HG03135 (cell line): ENCODE measurements at regions not wholly inside any gene's neighbourhood (a gene's known extent, or its start where the extent isn't known, plus 50 kb on each side); places are given as distances from the start of the nearest gene placed in this dataset.

Source experiments
- ATAC-seq: cut with Tn5 transposase; IDR thresholded peaks from one replicate; pipeline ENCODE4 v1.9.1; 2021; ENCODE audit warnings: mild to moderate bottlenecking, moderate library complexity; ENCODE audit not compliant: unreplicated experiment

DNA sequence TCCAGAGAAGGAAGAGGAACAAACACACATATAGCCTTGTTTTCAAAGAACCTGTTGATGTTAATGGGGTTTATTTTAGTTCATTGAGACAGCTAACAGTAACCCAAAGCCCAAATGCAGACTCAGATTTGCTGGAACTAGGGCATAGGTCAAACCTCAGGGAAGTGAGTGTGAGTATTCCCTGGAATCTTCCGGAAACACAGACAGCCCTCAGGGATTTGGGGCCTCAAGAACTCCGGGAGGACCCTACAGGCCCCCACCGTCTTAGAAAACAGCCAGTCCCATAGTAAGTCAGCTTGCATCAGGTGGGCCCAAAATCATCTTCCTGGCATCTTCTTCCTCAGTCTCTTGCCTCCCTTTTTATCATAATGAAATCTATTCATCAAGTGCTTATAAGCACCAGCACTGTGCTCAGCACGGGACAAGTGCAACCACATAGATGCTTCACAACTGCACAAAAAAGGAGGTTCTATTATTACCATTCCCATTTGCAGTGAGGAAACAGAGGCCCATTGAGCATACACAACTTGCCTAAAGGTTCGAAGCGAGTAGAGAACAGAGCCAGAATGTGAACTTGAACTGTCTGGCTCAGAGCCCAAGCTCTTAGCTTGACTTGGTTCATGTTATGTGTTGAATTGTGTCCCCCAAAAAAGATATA is 50.2 kb upstream of the BCL11A start:
- no peak for ATAC-seq

DNA sequence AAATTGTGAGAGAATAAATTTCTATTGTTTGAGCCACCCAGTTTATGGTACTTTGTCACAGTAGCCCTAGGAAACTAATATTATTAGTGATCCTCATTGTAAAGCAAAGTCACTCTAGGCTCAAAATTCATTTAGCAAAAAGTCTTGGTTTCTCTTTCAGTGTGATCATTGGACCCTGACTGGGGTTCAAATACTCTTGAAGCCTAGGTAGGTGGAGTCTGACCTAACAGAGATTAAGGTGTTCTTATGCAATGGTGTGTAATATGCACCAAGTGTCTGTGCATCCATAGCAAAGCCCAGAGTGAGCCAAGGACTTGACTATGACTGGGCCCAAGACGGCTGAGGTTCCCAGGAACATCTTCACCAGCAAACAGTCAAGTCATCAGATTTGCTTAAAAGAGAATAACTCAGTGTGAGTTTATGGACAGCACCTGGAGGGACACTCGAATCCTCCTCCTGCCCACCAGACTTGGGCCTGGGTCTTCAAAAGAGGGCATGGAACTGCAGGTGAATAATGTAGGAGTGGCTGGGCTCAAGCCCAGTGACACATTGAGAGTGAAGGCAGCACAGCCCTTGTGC is 51.1 kb upstream of the BCL11A start:
- no peak for ATAC-seq

DNA sequence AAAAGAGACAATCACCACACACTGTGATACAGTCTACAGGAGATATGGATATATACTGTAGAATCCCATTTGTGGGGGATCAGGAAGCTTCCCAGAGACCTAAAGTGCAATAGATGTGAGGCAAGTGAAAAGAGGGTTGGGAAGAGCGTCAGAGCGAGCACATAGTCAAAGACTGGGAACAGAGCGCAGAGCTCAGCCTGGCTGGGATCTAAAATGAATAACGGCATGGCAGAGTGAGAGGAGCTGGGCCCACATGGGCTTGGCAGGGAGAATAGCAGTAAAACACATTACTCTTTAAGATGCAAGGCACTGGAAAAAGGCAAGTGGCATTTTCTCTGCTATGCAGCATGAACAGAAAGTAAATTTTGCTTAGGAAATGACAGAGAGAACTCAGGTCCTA is 52.4 kb upstream of the BCL11A start:
- ATAC-seq = no peak

DNA sequence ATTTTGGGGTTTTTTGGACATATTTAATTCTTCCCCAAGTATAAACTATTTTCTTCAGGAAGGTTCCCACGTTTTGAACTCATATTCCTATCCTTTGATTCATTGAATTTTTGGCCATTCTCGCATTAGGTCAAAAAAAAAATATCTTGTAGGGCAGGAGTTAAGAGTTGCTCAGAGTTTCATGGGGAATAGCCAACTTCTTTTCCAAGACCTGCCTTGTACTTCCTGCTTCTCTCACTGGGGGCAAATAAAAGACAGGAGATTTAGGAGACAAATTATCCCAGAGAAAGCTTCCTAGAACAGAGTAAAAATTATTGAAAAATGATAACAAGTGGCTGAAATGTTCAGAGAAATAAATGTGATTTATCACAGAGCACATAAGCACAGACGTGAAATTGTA is 55.2 kb upstream of the BCL11A start:
- no peak for ATAC-seq

DNA sequence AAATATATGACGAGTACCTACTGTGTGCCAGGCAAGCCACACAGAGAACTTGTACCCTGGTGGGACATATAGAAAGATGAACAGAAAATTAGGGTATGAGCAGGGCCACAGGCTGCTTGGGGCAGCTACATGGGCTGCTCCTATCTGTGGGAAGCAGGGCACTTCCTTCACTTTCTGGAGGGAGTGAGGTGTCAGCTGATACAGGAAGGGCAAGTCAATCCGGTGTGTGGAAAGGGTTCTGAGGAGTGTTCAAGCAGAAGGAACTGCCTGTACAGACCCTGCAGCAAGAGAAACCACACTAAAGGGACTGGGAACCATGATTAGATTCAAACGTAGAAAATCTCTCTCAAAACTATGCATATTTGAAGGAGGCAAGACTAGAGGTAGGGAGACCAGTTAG is 58.6 kb upstream of the BCL11A start:
- no peak for ATAC-seq

DNA sequence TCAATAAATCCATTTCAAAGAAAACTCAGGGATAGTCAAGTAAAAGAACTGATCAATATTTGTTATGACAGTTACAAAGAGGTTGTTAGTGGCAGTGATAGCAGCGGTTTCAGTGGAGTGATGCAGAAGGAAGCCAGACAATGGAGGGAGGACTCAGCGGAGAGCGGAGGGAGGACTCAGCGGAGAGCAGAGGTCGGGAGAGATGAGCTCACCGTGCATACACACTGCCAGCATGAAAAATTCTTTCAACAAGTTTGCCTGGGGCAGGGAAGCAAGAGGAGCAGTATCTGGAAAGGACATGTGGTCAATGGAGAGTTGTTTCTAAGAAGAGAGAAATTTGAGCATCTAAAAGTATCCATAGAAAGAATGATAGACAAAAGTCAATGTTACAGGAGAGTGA is 60.9 kb upstream of the BCL11A start:
- ATAC-seq = no peak

DNA sequence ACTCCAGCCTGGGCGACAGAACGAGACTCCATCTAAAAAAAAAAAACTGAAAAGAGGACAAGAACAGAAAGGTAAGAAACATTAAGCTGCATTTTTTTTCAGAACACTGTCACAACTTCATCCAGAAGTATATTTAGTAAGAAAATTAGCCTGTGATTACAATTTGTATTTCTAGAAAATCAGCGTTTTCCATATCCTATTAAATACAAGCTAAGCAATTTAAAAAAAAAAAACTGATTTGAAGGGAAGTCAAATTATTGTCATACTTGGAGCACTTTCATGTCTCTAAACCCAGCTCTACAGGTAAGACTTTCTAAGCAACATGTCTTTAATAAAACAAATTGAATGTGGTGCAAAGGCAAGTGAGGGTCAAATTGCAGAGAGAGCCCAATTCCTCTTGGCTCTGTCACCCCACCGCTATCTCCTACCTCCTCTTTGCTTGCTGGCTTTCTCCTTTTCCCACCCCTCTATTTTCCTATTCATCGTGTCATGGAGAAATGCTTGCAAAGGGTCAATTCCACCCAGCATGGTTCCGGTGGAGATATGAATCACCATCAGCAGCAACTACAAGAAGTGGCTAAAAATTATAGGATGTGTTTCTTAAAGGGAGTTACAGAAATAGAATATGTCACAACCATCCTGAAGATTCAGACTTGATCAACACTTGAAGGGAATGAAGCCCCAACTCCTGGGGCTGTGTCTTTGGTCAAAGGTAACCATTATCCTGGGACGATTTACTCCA is 68.4 kb upstream of the BCL11A start:
- no peak for ATAC-seq

DNA sequence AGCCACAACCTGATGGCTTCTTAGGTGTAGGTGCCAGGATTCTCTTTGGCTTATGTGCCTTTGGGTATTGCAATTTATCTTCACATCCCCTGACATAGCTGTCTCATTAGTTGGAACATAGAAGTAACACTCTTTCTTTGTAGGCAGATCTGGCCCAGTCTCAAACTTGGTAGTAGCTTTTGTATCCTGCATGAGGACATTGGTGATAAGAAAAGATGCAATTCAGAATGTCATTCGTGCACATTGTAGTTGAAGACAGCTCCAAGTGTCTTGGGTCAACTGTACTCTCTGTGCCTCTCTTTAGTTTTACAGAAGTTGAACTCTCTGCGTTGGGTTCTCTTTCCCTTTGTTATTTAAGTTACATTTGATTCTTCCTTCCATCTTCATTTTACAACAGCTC is 69.6 kb upstream of the BCL11A start:
- no peak for ATAC-seq

DNA sequence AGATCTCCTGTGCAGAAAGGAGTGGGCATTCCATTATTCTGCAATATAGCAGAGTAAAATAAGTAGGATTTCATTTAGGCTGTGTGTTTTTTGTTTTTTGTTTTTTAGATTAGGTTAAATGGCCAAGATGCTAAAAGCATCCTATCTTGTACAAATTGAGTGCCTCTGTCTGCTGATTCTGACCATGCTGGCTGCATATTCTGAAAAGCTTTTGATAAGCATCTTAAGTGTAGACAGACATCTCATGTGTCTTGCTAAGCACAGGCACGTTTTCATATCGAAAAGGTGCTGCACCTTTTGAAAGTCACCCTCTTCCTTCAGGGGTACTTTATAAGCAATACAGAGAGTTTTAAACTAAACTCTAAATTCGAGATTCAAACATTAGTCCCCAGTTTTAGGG is 74.0 kb upstream of the BCL11A start:
- no peak for ATAC-seq

DNA sequence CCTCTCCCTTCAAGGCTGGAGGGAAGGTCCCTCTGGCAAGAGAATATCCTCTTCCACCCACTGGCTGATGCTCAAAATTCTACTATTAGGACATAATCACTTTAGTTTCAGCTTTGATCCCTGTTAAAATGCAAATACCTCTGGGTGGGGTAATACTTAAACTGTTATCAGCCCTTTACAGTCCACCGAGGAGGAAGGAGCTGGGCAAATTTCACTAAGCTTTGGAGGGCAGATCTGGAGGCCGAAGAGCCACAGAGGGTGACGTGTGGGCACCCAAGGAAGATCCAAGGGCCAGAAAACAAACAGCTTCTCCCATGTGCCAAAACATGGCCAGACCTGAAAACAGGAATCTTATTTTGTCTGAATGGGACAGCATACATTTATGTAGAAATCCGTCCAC is 74.6 kb upstream of the BCL11A start:
- no peak for ATAC-seq

DNA sequence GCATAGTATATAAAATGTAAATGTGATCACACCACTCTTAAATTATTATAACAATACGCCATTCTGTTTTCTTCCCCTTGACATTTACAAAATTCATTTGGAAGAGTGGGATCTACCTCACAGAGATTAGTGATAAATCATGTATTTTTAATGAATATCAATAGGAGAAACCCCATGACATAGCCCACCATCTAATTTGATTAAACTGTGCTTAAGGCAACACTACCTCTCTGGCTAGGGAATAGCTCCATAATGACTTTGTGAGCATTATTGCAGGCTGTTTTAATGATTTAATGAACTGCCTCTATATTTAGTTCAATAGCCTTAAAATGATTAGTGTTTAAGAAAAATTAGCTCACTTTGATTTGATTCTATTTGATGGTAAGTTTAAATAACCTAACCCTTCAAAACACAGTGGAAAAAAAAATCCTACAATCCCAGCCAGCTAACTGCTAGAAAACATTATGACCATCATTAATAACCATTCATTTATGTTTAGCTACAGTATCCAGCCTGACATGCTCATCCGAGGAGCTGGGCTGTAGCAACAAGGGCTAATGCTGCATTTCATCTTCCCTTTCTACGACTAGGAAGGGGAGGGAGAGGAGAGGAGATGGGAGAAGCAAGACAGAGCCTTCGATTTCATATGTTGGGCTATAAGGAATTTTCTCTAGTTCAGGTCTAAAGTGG is 75.3 kb upstream of the BCL11A start:
- ATAC-seq = no peak

DNA sequence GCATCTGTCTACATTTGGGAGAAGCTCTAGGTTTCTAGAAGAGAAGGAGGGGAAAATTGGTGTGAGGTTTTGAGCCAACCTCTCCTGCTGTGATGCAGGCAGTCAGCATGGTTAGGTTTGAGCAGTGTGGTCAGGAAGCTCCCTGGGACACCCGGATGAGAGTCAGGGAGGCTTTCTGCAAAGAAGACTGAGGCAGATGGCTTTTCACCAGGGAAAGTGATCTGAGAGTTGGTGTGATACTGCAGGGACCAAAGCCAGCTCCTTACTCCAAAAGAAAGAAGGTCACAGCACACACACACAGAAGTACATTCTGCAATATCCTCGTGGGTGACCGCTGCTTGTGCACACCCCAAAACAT is 75.8 kb upstream of the BCL11A start:
- ATAC-seq = no peak

DNA sequence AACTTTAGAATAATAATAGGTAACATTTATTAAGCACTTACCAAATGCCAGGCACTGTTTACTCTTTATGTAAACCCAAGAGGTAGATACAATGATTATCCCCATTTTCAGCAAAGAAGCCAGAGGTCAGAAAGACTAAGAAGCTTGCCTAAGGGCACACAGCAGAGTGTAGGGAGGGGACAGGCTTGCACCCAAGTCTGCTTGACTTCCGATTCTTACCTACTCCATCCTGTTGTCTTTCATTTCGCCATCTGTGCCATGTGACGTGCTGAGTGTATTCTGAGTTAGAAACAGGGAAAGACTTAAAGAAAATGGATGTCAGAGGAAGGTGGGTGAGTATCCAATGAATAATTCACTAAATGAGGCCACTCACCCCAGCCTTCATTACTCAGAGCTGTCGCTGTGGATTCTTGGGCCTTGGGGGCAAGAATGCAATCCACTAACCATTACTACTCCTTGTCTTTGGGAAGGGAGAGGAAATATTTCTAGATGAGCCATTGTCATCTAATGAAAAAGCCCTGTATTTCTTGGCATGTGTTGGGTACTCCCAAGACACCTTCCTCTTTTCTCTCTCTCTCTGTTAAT is 76.4 kb upstream of the BCL11A start:
- ATAC-seq = no peak

DNA sequence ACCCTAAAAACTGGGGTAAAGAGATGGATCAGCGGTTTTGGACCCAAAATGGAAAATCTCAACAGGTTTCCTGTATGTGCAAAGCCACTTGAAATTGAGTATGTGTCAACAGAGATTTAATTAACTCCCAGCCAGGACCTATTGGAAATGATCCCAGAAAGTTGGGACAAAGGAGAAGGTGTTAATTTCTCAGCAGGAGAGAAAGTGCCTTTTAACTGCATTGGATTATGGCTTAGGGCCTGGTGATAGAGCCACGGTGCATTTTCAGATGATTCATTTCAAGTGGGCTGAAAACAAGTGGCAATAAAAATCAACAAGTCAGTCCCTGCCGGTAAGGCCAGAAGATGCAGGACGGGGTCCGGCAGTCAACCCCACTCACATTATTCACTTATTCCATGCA is 80.2 kb upstream of the BCL11A start:
- ATAC-seq = no peak

DNA sequence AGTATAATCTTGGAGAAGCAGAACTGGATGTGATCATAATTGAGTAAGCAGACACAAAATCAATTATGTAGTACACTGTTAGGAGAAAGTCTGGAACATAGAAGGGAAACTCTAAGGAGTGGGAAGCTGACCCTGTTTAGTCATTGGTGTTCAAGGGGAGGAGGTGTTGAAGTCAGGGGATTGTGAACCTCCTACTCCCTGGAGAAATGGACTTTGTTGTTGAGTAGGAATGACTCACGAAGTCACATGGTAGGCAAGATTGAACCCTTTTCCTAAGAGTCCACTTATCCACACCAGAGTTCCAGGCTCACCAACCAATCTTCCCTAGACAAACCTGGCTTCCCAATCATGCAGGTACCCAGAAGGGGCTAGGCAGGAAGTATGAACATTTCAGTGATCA is 81.0 kb upstream of the BCL11A start:
- ATAC-seq = no peak

DNA sequence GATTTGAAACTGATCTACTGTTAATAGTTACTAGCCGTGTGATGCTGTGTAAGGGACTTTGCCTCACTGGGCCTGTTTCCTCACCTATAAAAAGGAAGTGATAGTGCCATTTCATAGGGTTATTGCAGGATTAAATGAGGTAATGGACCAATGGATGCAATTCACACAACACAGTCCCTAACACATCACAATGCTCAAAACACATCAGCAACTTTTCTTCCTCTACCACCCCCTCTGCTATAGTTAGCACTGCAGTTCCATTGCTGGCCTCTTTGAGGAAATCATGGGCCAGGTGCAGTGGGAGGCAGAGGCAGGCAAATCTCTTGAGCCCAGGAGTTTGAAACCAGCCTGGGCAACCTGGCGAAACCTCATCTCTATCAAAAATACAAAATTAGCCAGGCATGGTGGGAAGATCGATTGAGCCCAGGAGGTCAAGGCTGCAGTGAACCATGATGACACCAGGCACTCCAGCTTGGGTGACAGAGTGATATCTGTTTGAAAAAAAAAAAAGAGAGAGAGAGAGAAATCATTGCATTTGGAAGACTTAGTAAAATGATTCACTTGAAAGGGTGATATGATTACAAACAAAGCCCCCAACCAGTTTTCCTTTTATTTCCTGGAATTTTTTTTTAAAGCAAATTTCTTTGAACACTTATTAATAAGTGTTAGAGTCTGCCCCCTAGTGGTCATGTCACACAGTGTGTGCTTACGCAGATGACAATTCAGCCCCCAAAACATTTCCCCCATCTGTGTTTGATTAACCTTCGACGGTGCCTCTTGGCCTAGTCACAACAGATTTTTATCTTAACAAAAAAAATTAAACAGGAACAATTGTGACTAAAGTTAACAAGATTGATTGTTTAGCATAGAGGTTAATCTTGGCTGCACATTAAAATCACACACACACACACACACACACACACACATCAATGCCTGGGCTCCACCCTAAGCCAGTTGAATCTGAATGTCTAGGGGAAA is 88.6 kb upstream of the BCL11A start:
- no peak for ATAC-seq

DNA sequence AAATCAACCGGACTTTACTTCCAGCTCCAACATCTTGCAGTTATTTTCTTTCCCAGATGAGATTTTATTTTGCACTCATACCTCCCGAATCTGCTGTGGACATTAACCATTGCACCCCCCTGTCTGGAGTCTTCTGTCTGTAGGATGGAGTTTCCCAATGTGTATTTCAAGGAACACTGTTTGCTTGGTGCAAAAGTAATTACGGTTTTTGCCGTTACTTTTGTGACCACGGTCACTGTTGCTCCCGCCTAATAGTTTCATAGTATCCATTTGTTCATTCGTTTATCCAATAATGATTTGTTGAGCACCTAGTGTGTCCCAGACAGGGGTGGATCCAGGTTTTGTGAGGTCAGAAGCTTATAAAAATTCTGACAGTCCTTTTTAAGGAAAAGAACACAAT is 90.3 kb upstream of the BCL11A start:
- ATAC-seq = no peak

DNA sequence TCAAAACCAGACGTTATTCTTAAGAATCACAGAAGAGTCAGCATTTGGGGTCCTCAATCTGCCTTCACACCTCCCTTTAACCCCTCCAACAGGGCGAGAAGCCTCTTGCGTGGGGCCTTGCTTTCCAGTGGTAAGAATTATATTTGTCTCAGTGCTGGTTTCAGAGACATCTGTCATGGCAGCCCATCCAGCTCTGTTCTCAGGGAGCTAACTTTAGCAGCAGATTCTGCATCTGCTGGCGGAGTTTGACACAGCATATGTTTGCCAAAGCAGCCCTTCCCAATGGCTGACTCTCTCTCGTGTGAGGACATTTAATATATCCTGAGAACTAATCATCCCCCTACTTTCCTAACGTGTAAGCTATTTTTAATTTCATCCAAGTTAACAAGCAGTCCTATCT is 91.5 kb upstream of the BCL11A start:
- no peak for ATAC-seq

DNA sequence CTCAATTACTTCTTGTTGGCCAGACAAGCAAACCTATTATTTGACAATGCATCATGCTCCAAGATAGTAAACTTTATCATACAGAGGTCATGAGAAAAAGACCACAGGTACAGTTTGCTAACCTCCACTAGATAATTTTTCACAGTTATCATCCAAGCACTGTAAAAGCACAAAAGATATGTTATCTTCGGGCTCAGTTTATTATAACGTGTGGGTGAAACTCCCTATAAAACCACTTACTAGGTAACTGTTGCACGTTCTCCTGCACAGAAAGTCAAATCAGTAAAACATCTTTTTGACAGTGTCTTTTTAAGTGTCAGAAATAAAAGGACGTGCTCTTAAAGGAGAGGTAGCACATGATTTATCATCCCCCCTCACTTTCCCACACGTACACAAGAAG is 94.7 kb upstream of the BCL11A start:
- ATAC-seq = no peak

DNA sequence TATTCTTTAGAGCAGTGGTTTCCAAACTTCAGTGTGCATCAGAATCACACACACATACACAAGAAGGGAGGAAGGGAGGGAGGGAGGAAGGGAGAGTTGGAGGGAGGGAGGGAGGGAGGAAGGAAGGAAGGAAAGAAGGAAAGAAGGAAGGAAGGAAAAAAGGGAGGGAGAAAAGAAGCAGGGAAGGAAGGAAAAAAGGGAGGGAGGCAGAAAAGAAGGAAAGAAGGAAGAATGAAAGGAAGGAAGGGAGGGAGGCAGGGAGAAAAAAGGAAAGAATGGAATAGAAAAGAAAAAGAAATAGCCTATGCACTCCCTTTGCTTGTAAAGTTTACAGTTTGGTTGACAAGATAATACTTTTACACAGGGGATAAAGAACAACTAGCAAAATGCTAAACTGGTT is 96.3 kb upstream of the BCL11A start:
- ATAC-seq = no peak
